Right lobe of liver (tissue), 6 donors: ENCODE measurements at regions not wholly inside any gene's neighbourhood (a gene's known extent, or its start where the extent isn't known, plus 50 kb on each side); places are given as distances from the start of the nearest gene placed in this dataset.

ENCODE experiments used
- ATAC-seq, 4 donors: fragments of 200-7000 bp; cut with Tn5 transposase; one replicate each; pipeline ENCODE4 v1.9.1; 2020; ENCODE audit warnings: mild to moderate bottlenecking in 4 of 4, moderate library complexity in 4 of 4
- DNase-seq, 3 donors: peaks; one replicate each; pipeline ENCODE4 v3.0.0-alpha.2; 2020
- H3K27ac ChIP-seq, 3 donors: fragments of 200-600 bp; one replicate each; pipeline ENCODE4 v1.8.0; 2022
- H3K27me3 ChIP-seq, 2 donors: fragments of 200-600 bp; one replicate each; pipeline ENCODE4 v1.8.0; 2022
- H3K36me3 ChIP-seq, 4 donors: fragments of 200-600 bp; sonication (generic) in 1 of 4; one replicate each; pipeline versions ENCODE4 v1.5.1 to v1.8.0; 2017 to 2022; ENCODE audit warnings: control low read depth in 1 of 4
- H3K4me1 ChIP-seq, 4 donors: fragments of 200-600 bp; sonication (generic) in 1 of 4; one replicate each; pipeline versions ENCODE4 v1.5.1 to v1.8.0; 2017 to 2022; ENCODE audit warnings: control low read depth in 1 of 4
- H3K4me3 ChIP-seq, 3 donors: fragments of 200-600 bp; one replicate each; pipeline ENCODE4 v1.8.0; 2022
- H3K9me3 ChIP-seq, 4 donors: fragments of 200-600 bp; sonication (generic) in 1 of 4; one replicate each; pipeline versions ENCODE4 v1.5.1 to v1.8.0; 2017 to 2022; ENCODE audit warnings: control low read depth in 1 of 4
- CTCF ChIP-seq, 4 donors: fragments of 200-600 bp in 3 of 4; fragments of 450-650 bp in 1 of 4; IDR thresholded peaks; one replicate each; pipeline versions ENCODE4 v1.5.1 to v1.8.0; 2016 to 2022; ENCODE audit warnings: antibody characterized with exemption in 4 of 4, mild to moderate bottlenecking in 2 of 4
- POLR2A ChIP-seq: fragments of 450-650 bp; IDR thresholded peaks from one replicate; pipeline ENCODE4 v1.6.1; 2017; ENCODE audit warnings: antibody characterized with exemption, mild to moderate bottlenecking
- WGBS: methylation state at CpG from one replicate; pipeline ENCODE4 v1.1.6; 2018; ENCODE audit warnings: low coverage, low lambda C conversion rate; ENCODE audit not compliant: insufficient coverage; ENCODE audit errors: missing lambda C conversion rate; 5-methylcytosine and 5-hydroxymethylcytosine counted together
- intact Hi-C, 2 donors: fragments of 100-400 bp; cut with DNase I; formaldehyde crosslinking; loops; one replicate each; pipeline versions ENCODE4 v1.11.2 to v1.14.1; 2022
- donor health status: DM: no; HTN: yes; CAD: no.
- donor health status: DM: no; HTN: no; CAD: no.
- donor health status: DM: no; HTN: no; CAD: no.
- donor health status: DM: no; HTN: yes; CAD: no.
- donor health status: DM: no; HTN: yes; CAD: no.

GRCh38 chr19:30924069-30924636, 425.1 kb downstream of the TSHZ3 start:
- 54% methylated on average over 11 of the region's 11 CpGs for WGBS
- Histone ChIP-seq H3K4me1 (no peaks in the 10 kb centered on the region), H3K27ac (no peak overlapping the region), H3K36me3 (no peaks in the 10 kb centered on the region), H3K9me3 (no peaks in the 10 kb centered on the region), H3K27me3 (no peaks in the 10 kb centered on the region), H3K4me3 (no peak overlapping the region)
- no peak for DNase-seq
- TF ChIP-seq CTCF (IDR thresholded peaks at IDR 0.05) (no peak), POLR2A (no peak)
- intact Hi-C loops = no loop called here
- ATAC-seq = no peak

- Histone ChIP-seq H3K36me3 (no peaks in the 10 kb centered on the region), H3K4me1 (no peaks in the 10 kb centered on the region), H3K27ac (no peak overlapping the region), H3K9me3 (no peaks in the 10 kb centered on the region), H3K27me3 (no peaks in the 10 kb centered on the region), H3K4me3 (no peak overlapping the region)
- 34% methylated on average over 4 of the region's 4 CpGs for WGBS
- no peak for DNase-seq
- TF ChIP-seq POLR2A = no peak
- no peak for TF ChIP-seq CTCF (IDR thresholded peaks at IDR 0.05)
- ATAC-seq = no peak
- intact Hi-C loops = no loop called here
Measured at GRCh38 chr19:30923621-30924020, 425.6 kb downstream of the TSHZ3 start.

- WGBS = 43% methylated on average over 4 of the region's 4 CpGs
- no peaks in the 10 kb centered on the region for H3K9me3 ChIP-seq
- H3K4me3 ChIP-seq = no peak overlapping the region
- TF ChIP-seq POLR2A = no peak
- TF ChIP-seq CTCF (IDR thresholded peaks at IDR 0.05) = no peak
- no peaks in the 10 kb centered on the region for H3K4me1 ChIP-seq
- H3K27me3 ChIP-seq = no peaks in the 10 kb centered on the region
- intact Hi-C loops = no loop called here
- DNase-seq = no peak
- no peaks in the 10 kb centered on the region for H3K36me3 ChIP-seq
- no peak for ATAC-seq
- H3K27ac ChIP-seq = no peak overlapping the region
Measured at GRCh38 chr19:30923096-30923495, 426.1 kb downstream of the TSHZ3 start.

GRCh38 chr19:30920222-30920621, 429.0 kb downstream of the TSHZ3 start:
- no peak overlapping the region for H3K4me3 ChIP-seq
- ATAC-seq (no peak), DNase-seq (no peak)
- WGBS = 31% methylated on average over 4 of the region's 11 CpGs
- intact Hi-C loops = no loop called here
- no peaks in the 10 kb centered on the region for H3K4me1 ChIP-seq
- H3K27ac ChIP-seq = no peak overlapping the region
- no peaks in the 10 kb centered on the region for H3K9me3 ChIP-seq
- no peaks in the 10 kb centered on the region for H3K27me3 ChIP-seq
- no peaks in the 10 kb centered on the region for H3K36me3 ChIP-seq
- no peak for TF ChIP-seq POLR2A
- TF ChIP-seq CTCF (IDR thresholded peaks at IDR 0.05) = no peak

- TF ChIP-seq CTCF (IDR thresholded peaks at IDR 0.05) (no peak), POLR2A (no peak)
- DNase-seq = no peak
Measured at GRCh38 chr19:30919737-30920136, 429.5 kb downstream of the TSHZ3 start.

More at GRCh38 chr19:30919737-30920136, 429.5 kb downstream of the TSHZ3 start:
- no peak overlapping the region for H3K27ac ChIP-seq
- no peaks in the 10 kb centered on the region for H3K27me3 ChIP-seq
- no peak overlapping the region for H3K4me3 ChIP-seq
- 11% methylated on average over 1 of the region's 1 CpG for WGBS
- no peaks in the 10 kb centered on the region for H3K9me3 ChIP-seq
- ATAC-seq = no peak
- no peaks in the 10 kb centered on the region for H3K36me3 ChIP-seq
- H3K4me1 ChIP-seq = no peaks in the 10 kb centered on the region
- intact Hi-C loops = no loop called here
